NCI-H1092 (cell line): ENCODE measurements at regions not wholly inside any gene's neighbourhood (a gene's known extent, or its start where the extent isn't known, plus 50 kb on each side); places are given as distances from the start of the nearest gene placed in this dataset.
"Not testable (repeated sequence)": the region's sequence is repeated elsewhere in the genome, so short reads cannot be mapped to it uniquely, and the experiment has no call there.

Experiments
- DNase-seq: peaks from one replicate; lab custom pipeline; 2025; lab: John Stamatoyannopoulos, UW

DNA sequence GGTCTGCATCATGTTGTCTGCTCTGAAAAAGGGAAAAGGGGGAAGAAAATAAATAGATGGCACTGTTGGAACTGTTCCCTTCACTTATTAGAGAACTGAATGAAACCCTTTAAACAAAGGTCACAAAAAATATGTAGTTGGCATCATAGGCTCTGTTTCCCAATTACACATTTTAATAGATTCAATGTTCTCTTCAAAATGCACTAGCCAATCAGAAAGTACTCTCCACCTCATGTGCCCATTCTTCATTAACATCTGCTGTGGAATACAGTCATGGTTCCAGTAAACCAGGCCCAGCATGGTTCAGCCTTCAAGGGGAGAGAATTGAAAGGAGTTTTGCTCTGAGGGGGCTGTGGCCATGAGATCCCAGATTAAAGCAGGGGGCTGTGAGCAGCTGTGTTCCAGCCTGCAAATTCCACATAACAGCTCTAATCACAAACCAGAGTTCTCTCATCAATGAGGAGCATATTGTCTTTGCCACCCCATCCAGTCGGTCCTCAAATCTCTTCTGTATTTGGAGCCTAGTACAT lies 165.9 kb upstream of the CREB1 start:
- no peak for DNase-seq

DNA sequence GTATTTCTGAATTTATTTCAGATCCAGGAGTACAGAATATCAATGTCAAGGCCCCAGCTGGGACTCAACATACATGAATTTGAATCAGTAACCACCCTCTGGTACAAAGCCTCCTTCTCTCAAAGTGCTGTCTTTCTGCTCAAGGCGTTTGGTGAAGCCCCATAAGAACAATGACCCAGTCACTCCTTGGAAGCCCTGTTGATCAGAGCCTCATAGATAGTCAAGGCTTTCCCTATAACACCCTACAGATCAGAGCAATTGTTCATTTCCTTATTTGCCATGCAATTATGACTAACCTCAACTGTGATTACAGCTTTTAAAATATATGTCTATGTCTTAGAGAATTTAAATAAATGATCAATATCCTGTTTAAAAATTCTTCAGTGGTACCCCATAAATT lies 159.1 kb upstream of the CREB1 start:
- no peak for DNase-seq

DNA sequence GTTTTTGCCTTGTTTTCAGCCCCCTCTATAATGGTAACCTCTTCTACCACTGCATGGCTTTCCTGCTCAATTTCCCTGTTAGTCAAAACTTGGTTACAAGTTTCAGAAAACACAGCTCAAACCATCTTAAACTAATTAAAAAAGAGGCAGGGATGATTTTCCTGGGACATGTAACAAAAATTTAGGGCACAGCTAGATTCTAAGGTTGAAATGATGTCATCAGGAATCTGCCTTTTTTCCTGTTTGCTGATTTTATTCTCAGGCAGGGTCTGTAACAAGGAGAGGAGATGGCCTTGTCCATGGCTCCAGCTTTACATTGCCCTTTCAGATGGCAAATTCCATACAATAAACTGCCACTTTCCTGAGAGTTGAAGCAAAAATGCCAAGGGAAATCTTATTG lies 157.9 kb upstream of the CREB1 start:
- DNase-seq, result no peak

DNA sequence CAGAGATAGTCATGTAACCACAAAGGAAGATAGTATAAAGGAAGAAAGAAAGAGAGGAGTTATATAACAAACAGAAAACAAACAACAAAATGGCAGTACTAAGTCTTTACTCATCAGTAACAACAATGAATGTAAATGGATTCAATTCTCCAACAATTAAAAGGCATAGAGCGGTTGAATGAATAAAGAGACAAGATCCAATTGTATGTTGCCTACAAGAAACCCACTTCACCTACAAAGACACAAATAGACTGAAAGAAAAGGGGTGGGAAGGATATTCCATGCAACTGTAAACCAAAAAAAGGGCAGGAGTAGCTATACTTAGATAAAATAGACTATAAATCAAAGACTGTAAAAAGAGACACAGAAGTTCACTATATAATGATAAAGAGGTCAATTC lies 157.3 kb upstream of the CREB1 start:
- no peak for DNase-seq

DNA sequence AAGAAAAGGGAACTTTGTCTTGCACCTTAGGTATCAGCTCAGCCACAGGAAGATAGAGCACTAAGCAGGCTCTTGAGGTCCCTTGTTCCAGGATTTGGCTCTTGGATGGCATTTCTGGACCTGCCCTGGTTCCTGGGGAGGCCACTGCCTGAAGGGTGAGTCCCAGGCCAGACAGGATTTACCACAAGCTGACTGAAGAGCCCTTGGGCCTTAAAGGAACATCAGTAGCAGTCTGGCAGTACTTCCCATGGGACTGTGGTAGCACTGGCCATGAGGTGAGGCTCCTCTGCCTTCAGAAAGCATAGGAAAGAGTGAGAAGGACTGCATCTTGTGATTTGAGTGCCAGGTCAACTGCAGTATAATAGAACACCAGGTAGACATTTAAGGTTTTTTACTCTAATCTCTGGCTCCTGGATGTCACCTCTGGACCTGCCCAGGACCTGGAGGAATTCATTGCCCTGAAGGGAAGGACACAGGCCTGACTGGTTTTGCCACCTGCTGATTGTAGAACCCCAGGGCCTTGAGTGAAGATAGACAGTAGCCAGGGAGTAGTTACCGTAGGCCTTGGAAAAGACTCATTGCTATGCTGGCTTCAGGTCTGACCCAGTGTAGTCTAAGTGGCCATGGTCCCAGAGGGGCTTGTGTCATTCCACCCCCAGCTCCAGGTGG lies 154.4 kb upstream of the CREB1 start:
- no peak for DNase-seq

DNA sequence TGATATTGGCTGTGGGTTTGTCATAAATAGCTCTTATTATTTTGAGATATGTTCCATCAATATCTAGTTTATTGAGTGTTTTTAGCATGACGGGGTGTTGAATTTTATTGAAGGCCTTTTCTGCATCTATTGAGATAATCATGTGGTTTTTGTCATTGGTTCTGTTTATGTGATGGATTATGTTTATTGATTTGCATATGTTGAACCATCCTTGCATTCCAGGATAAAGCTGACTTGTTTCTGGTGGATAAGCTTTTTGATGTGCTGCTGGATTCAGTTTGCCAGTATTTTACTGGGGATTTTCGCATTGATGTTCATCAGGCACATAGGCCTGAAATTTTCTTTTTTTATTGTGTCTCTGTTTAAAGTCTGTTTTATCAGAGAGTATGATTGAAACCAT lies 151.1 kb upstream of the CREB1 start:
- DNase-seq, result not testable (repeated sequence)

DNA sequence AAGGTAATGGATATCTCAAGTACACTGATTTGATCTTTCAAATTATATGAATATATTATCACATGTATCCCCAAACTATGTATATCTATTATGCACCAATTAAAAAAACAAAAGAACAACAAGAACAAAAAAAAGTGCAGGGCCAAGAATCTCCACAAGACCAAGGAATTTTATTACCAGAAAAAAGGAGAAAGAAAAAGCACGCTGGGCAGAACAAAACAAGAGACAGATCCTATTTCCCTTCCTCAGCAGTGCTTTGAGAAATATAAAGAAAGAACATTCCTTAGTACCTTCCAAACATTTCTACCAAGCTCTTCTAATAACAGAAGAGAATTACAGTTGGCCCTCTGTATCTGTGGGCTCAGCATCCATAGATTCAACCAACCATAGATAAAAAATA lies 144.7 kb upstream of the CREB1 start:
- no peak for DNase-seq

DNA sequence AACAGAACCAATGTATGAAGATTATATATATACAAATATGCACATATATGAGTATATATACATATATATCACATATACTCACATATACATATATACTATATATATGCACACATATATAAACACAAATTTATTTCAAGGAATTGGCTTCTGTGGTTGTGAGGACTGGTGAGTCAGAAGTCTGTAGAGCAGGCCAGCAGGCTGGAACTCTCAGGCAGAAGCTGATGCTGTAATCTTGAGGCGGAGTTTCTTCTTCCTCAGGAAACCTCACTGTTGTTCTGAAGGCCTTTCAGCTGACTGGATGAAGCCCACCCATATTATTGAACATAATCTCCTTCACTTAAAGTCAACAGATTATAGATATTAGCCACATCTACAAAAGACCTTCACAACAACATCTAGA lies 143.9 kb upstream of the CREB1 start:
- no peak for DNase-seq

DNA sequence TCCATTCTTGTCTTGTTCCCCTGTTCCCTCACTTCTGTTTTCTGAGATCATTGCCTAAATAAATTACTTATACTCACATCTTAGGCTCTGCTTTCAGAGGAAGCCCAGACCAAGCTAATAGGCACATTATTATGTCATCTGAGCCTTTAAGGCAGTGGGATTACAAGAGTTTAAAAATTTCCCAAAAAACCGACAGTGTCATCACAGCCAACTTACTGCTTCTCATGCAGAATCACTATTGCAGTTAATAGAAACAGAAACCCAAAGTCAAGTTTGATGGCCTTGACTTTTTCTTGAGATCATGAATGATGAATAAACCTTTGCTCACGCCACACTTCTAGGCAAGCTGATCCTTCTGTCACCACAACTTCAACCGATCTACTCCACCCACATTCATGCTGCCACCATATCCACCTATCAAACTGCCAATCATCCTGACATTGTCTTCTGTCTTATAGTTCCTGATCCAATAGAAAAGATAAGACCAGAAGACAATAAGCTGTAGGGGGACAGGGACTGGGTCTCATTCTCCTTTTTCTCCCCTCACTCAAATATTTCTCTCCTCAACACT lies 142.7 kb upstream of the CREB1 start:
- DNase-seq, result no peak

DNA sequence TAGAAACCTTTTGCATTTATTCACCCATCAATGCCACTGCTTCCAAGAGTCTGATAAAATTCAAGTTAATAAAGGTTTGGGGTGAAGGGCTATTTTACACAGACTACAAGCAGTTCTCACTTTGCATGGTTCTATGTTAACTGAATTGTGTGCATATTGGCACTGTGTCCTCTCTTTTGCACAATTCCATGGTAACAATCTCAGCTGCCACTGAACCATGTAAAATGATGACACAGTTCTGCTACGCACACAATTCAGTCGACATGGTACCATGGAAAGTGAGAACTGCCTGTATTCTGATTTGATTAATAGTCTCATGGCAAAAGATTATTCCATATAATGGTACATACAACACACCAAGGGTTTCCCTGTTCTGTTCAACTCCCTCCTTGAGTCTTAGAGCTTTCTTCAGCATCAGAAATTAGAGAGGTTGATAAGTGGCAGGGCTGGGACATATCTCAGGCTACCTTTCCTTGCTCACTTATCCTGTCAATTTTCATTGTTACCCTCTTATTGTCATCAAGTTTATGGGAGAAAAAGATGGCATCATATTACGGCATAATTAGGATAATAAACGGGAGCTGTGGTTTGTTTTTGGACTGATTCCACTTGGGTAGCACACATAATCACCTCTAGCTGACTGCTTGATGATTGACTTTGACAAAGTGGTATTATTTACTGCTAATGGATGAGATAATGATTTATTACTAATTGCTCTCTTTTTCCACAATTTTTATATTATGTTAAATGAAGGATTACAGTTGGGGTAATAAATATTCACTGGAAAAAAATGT lies 139.3 kb upstream of the CREB1 start:
- no peak for DNase-seq

DNA sequence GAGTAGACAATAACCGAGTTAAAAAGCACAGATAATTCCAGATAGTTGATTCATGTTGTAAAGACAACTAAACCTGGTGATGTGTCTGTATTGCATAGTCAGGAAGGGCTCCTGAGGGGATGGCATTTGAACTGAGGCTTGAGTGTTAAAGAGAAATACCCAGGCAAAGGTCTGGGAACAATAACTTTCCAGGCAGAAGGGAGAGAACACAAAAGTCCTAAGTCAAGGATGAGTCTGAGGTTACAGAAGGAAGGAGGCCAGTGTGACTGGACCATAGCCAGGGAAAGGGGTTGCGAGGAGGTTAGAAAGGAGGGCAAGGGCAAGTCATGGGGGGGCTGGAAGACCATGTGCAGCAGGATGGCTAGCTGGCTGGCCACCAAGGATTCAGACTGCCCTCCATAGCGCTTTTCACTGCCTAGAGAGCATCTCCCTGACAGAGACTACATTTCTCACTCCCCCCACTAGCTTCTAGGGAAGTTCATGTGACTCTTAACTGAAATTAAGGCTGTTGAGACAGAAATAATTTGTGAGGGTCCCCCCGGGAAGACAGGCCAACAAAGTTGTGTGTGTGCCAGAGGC lies 135.5 kb upstream of the CREB1 start:
- no peak for DNase-seq

DNA sequence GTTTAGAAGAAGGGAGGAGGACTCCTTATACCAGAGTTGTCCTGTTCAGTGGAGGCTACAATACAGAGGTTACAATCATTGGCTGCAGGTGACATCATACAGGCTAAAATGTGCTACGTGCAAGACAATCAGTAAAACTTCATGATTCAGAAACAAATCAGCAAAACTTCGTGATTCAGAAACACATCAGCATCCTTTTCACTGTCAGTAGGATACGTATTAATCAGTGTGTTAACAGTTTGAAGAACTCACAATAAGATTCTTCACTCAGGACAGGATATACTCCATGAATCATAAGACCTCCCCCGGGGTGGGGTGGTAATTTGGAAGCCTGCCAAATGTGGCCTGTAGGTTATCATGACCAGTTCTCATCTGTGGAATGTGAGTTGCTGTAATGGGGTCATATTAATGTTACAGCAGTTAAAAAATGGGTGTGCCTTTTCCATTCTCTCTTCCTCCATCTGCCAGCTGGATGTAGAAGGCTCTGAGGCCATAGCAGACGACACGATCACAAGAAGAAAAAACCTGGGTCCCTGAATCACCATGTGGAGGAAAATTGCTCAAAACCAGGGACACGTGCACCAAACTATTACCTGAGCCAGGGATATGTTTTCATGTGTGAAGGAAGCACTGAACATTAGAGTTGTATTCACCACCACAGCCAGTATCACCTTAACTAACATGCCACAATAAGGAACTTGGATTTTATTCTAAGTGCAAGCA lies 134.8 kb upstream of the CREB1 start:
- DNase-seq, result no peak

DNA sequence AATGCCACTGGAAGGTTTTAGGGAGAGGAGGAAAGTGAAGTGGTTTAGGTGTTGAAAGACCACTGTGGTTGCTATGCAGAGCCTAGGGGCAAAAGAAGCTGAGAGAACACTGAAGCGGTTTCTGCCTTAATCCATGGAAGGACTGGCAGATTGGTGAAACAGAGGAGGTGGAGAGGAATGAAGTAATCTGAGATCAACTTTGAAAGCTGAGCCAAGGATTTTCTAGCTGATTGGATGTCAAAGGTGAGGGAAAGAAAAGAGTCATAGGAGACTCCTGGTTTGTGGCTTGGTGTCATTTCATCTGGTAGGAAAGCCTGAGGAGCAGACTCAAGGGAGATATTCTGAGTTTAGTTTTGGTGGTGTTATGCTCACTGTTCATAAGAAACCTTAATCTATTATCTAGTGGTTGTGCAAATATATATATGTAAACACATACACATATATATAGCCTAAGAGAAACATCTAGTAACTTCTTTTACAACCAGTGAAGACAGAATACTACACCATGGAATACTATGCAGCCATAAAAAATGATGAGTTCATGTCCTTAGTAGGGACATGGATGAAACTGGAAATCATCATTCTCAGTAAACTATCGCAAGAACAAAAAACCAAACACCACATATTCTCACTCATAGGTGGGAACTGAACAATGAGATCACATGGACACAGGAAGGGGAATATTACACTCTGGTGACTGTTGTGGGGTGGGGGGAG lies 134.1 kb upstream of the CREB1 start:
- DNase-seq, result no peak

DNA sequence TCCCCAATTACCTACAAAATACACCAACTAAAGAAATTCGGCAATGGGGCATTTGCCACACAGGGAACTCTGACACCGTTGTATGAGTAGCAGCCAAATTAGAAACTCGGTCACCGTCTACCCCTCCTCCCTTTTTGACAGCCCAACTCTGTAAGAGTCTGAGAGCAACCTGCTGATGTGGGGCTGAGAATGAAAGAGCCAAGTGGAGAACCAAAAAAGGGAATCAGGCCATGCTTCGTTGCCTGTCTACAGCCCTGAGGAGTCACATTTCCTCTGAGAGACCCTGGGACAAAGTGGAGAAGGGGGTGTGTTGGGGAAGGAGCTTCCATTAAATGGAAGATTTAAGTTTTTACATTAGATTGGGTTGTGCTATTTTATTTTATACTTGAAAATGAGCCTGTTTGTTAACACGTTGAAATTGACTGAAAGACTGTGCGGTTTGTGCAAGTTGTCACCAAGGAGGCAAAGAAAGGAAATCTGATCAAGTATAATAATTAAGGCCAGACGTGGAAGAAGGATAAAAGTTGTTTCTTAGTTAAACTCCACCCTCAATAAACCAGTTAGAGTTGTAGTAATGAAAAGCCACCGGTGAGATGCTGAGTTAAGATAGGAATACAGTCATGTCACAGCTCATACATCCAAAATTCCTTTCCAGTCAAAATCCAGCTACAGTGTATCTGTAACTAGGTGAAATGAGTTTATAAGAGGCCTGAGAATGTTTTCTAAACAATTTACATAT lies 131.7 kb upstream of the CREB1 start:
- no peak for DNase-seq

DNA sequence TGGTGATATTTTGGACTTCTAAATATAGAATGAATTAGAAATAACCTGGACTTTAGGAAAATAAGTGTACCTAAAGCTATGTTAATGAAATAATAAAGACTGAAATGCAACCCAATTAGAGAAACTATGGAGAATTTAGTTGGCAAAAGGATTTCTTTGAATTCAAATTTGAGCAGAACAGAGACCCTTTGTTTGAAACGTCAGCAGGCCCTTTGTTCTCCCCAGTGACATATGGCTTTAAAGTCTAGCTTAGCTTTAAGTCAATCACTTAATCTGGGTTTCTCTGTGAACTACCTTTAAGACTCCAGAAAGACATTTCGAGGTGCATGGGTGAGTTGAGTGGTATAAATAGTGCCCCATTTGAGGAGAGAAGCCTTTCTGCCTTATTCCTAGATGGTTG lies 130.5 kb upstream of the CREB1 start:
- no peak for DNase-seq

DNA sequence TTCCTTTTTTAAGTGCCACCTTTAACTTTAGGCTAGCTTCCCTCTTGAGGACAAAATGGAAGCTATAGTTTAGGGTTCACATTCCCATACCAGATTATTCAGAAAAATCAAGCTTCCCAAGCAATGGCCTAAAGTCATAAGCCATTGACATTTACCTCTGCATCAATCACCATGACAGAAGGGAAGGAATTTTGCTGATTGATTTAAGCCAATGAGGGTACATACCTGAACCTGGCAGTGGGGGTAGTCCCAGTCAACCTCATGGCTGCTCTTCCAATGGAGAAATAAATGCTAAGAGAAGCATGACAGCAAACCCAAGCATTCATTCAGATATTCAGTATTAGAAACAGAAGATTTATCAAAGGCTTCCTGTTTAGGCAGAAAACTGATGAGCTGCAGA lies 128.4 kb upstream of the CREB1 start:
- DNase-seq, result no peak

DNA sequence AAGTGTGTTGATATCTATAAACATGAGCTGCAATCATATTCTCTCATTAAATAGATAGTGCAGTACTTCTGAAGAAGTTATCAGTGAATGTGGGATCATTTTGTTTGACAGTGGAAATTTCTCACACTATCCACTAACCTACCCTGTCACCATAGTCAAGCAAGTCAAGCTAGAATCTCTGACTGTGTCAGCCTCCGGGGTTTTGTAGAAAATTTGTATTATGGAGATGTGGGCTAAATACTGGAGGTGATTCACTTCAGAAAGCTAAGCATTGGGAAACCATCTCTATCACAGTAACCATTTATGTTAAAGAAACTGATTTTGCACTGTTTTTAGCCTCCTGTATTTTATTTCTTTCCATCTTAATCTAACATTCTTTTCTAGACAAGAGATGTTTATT lies 126.6 kb upstream of the CREB1 start:
- DNase-seq, result no peak

DNA sequence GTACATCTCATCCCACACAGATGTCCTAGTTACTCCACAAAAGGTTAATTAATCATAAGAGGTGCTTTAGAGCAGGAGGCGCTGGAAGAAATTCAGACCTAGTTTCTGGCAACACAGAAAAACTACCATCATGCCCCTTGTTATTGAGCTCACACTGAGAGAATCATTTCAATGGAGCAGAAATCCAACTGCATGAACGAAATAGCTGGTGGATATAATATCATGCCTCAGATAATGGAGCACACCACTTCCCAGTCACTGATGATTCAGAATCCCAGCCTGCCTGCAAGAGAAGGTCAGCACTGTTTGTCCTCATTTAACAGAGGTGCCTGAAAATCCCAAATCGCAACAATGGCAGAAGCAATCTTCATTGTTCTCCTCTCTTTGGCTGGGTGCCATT lies 125.8 kb upstream of the CREB1 start:
- peak; percentile 46 for DNase-seq

DNA sequence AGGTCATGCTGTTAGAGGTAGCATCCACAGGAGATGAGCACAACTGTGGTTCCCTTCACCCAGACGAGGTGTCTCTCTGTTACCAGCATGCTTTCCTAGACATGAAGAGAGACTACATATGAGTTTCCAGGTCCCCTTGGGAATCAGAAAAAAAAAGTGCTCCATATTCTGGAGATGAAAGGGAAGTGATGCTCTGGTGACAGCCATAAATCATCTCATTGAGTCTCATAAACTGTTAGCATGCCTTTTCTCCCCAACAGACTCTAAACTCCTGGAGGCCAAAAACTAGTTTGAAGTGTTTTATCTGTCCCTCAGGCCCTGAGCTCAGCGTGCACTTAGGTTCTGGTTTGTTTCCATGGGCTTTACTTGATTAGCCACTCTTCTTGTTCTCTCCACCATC lies 124.6 kb upstream of the CREB1 start:
- no peak for DNase-seq

DNA sequence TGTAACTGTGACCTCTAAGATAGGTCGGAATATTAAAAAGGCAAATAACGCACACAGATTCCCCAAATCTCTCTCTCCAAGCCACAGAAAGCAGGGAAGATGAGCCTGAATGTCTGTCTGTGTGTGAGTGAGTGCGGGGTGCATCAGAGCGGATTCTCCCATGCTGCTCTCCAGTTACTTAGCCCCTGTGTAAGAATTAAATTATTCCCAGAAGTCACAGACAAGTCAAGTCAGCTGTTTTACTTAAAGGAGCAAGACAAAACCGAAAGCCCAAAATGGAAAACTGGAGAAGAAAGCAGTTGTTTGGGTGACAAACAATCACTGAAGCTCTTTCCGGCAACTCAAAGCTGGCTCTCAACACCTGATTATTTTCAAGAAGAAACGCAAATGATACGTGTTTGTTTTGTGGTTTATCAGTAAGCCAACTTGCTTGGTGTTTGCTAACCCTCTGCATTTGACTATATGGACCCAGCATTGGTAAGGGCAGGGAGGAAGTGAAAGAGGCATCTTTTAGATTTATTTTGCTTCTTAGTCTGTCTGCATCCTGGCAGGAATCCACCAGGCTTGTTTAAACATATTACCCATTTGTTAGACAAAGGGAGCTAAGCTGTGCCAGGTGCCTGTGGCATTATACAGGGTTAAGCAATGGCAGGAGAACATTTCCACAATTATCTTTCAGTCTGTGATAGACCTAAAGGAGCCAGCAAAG lies 121.5 kb upstream of the CREB1 start:
- peak; percentile 96 for DNase-seq
